ENCODE measurements at regions not wholly inside any gene's neighbourhood (a gene's known extent, or its start where the extent isn't known, plus 50 kb on each side); places are given as distances from the start of the nearest gene placed in this dataset.

GRCh38 chr19:30150626-30151025, 208.6 kb downstream of the URI1 start:
- no peak overlapping the region for H3K4me3 ChIP-seq
- no peak for DNase-seq (ENCODE audit: low read depth, low spot score)
- no peaks in the 10 kb centered on the region for H3K36me3 ChIP-seq (ENCODE audit: control insufficient read depth in 2 of 2, insufficient read depth in 2 of 2, low read length in 1 of 2)
- intact Hi-C loops (cut with micrococcal nuclease; ENCODE audit: unreplicated experiment) = loop anchor here (5.0 kb wide), 1 partner anchor 103 kb away; no protein-coding TSS in a partner anchor
- no peak overlapping the region for H2AFZ ChIP-seq (ENCODE audit: control insufficient read depth, low read depth, low read length)
- in situ Hi-C loops (cut with MboI) = no loop called here
- no peak for FAIRE-seq
- BruUV-seq (replicated peaks) = no TSS peak
- H3K4me2 ChIP-seq (ENCODE audit: control insufficient read depth, insufficient read depth) = no peak overlapping the region
- no peak for TF ChIP-seq ZNF622 (IDR thresholded peaks at IDR 0.05)
- TF ChIP-seq NR2C2 (IDR thresholded peaks at IDR 0.05; ENCODE audit: borderline replicate concordance, control insufficient read depth, insufficient read length, low read depth) = no peak
- TF ChIP-seq ZSCAN29 (IDR thresholded peaks at IDR 0.05) = no peak
- TF ChIP-seq YBX1 (IDR thresholded peaks at IDR 0.05) = no peak
- no peak for TF ChIP-seq CBFB (IDR thresholded peaks at IDR 0.05; ENCODE audit: low read depth)
- TF ChIP-seq CUX1 (IDR thresholded peaks at IDR 0.05; ENCODE audit: insufficient replicate concordance, low read depth, low read length) = no peak
- TF ChIP-seq NFYB (IDR thresholded peaks at IDR 0.05; ENCODE audit: insufficient read depth, low read depth, low read length) = no peak
- peaks cover 13% of the 10 kb centered on the region for H3K4me1 ChIP-seq (ENCODE audit: control insufficient read depth, insufficient read depth, low read length)
- no peaks in the 10 kb centered on the region for H3K27me3 ChIP-seq (replicated peaks in 1 of 2; ENCODE audit: control insufficient read depth in 2 of 2, insufficient read depth in 2 of 2, low read length in 1 of 2)
- H3K9ac ChIP-seq (ENCODE audit: control insufficient read depth, insufficient read depth, low read length) = no peak overlapping the region
- ChIA-PET CTCF (no interaction called here), SMC1A (ENCODE audit: uncharacterized antibody, unreplicated experiment) (no interaction called here), POLR2A (no interaction called here), RAD21 (ENCODE audit: unreplicated experiment) (no interaction called here)
- WGBS (ENCODE audit: insufficient coverage, insufficient replicate concordance, low lambda C conversion rate, missing lambda C conversion rate) = 12% methylated on average over 8 of the region's 8 CpGs
- no peaks in the 10 kb centered on the region for H4K20me1 ChIP-seq (ENCODE audit: control insufficient read depth, insufficient read depth)
- no peak for ATAC-seq
- H3K27ac ChIP-seq (ENCODE audit: control insufficient read depth, insufficient read depth) = no peak overlapping the region
- no peaks in the 10 kb centered on the region for H3K79me2 ChIP-seq (ENCODE audit: control insufficient read depth, insufficient read depth, low read length)
- no peaks in the 10 kb centered on the region for H3K9me3 ChIP-seq (replicated peaks; ENCODE audit: control insufficient read depth, insufficient read depth, low read length)
